IMR-90 (cell line): ENCODE measurements at regions not wholly inside any gene's neighbourhood (a gene's known extent, or its start where the extent isn't known, plus 50 kb on each side); places are given as distances from the start of the nearest gene placed in this dataset.

Source experiments
- ATAC-seq: fragments of 200-7000 bp; cut with Tn5 transposase; 2 replicates; pipeline ENCODE4 v1.9.1; 2020; ENCODE audit warnings: low read depth, mild to moderate bottlenecking, moderate library complexity
- BruUV-seq: library from RNA; stranded (reverse); fragments of 400-500 nt; replicated peaks from 2 replicates; lab custom pipeline; 2021; lab: Mats Ljungman, UMichigan
- CTCF ChIA-PET: fragments of 300-600 bp; formaldehyde crosslinking; extraction: SDS; loops from one replicate; lab custom pipeline; 2021; ENCODE audit warnings: antibody characterized with exemption; lab: Yijun Ruan, JAX
- POLR2A ChIA-PET: fragments of 300-600 bp; sonication (Branson Sonifier 250); formaldehyde crosslinking; loops from one replicate; lab custom pipeline; 2022; ENCODE audit warnings: antibody characterized with exemption; ENCODE audit not compliant: unreplicated experiment; lab: Charles Lee
- DNase-seq: peaks from one replicate; pipeline ENCODE4 v3.0.0; 2013
- H2AFZ ChIP-seq: replicated peaks from 2 replicates; pipeline ENCODE3; 2013; ENCODE audit warnings: low read length, mild to moderate bottlenecking; ENCODE audit not compliant: poor library complexity
- H2AK5ac ChIP-seq: 2 replicates; pipeline ENCODE4 v1.6.1; 2013; ENCODE audit warnings: low read depth, low read length, inconsistent platforms
- H2AK9ac ChIP-seq: replicated peaks from 2 replicates; pipeline ENCODE3; 2013; ENCODE audit warnings: mild to moderate bottlenecking, low read depth, low read length, moderate library complexity; ENCODE audit not compliant: poor library complexity
- H2BK120ac ChIP-seq: 2 replicates; pipeline ENCODE4 v1.6.1; 2013; ENCODE audit warnings: low read depth, low read length, inconsistent platforms
- H2BK15ac ChIP-seq: 3 replicates; pipeline ENCODE4 v1.6.1; 2013; ENCODE audit warnings: low read depth, low read length, inconsistent platforms
- H2BK20ac ChIP-seq: 2 replicates; pipeline ENCODE4 v1.6.1; 2013; ENCODE audit warnings: low read depth, mild to moderate bottlenecking, inconsistent platforms, low read length, moderate library complexity
- H2BK5ac ChIP-seq: 2 replicates; pipeline ENCODE4 v1.6.1; 2013; ENCODE audit warnings: mild to moderate bottlenecking, low read depth, low read length, inconsistent platforms; ENCODE audit not compliant: poor library complexity, severe bottlenecking
- H3K14ac ChIP-seq: replicated peaks from 2 replicates; pipeline ENCODE4 v1.6.1; 2013; ENCODE audit warnings: low read depth, low read length, inconsistent platforms
- H3K18ac ChIP-seq: 2 replicates; pipeline ENCODE4 v1.6.1; 2013; ENCODE audit warnings: low read depth, low read length, control low read depth
- H3K23ac ChIP-seq: 2 replicates; pipeline ENCODE4 v1.6.1; 2013; ENCODE audit warnings: low read depth, low read length, inconsistent platforms
- H3K27ac ChIP-seq: 2 replicates; pipeline ENCODE4 v1.5.1; 2013; ENCODE audit warnings: mild to moderate bottlenecking, control low read depth, low read length; ENCODE audit not compliant: insufficient read depth
- H3K27me3 ChIP-seq: 2 replicates; pipeline ENCODE4 v1.6.1; 2013; ENCODE audit warnings: low read length; ENCODE audit not compliant: control insufficient read depth, insufficient read depth
- H3K36me3 ChIP-seq: 2 replicates; pipeline ENCODE4 v1.6.1; 2013; ENCODE audit warnings: low read length, mixed read lengths; ENCODE audit not compliant: control insufficient read depth, insufficient read depth
- H3K4ac ChIP-seq: 2 replicates; pipeline ENCODE4 v1.6.1; 2013; ENCODE audit warnings: low read depth, low read length, inconsistent platforms
- H3K4me1 ChIP-seq: 2 replicates; pipeline ENCODE4 v1.6.1; 2013; ENCODE audit warnings: low read length, mixed read lengths; ENCODE audit not compliant: control insufficient read depth, insufficient read depth
- H3K4me2 ChIP-seq: 2 replicates; pipeline ENCODE4 v1.6.1; 2013; ENCODE audit warnings: low read depth, mild to moderate bottlenecking, control low read depth, low read length, moderate library complexity
- H3K4me3 ChIP-seq: 2 replicates; pipeline ENCODE4 v1.5.1; 2013; ENCODE audit warnings: low read depth, mild to moderate bottlenecking, control low read depth, low read length, moderate library complexity; ENCODE audit not compliant: insufficient read depth
- H3K56ac ChIP-seq: 2 replicates; pipeline ENCODE4 v1.6.1; 2013; ENCODE audit warnings: low read length, inconsistent platforms; ENCODE audit not compliant: insufficient read depth; ENCODE audit errors: extremely low read depth
- H3K79me1 ChIP-seq, 2 experiments: 2 replicates each; pipeline ENCODE4 v1.6.1; 2013; ENCODE audit warnings: low read length in 2 of 2, inconsistent platforms in 1 of 2, low read depth in 1 of 2
- H3K9ac ChIP-seq: 2 replicates; pipeline ENCODE4 v1.6.1; 2013; ENCODE audit warnings: low read depth, low read length, control low read depth
- H3K9me1 ChIP-seq: 2 replicates; pipeline ENCODE4 v1.6.1; 2013; ENCODE audit warnings: low read length, inconsistent platforms; ENCODE audit not compliant: insufficient read depth
- H3K9me3 ChIP-seq: 2 replicates; pipeline ENCODE4 v1.6.1; 2013; ENCODE audit warnings: low read length; ENCODE audit not compliant: control insufficient read depth, insufficient read depth
- H4K20me1 ChIP-seq: 2 replicates; pipeline ENCODE4 v1.6.1; 2013; ENCODE audit warnings: low read length, inconsistent platforms; ENCODE audit not compliant: insufficient read depth
- H4K5ac ChIP-seq: 2 replicates; pipeline ENCODE4 v1.6.1; 2013; ENCODE audit warnings: mild to moderate bottlenecking, low read depth, low read length, control low read depth
- H4K8ac ChIP-seq, 2 experiments: 2 replicates each; pipeline ENCODE4 v1.6.1; 2013; ENCODE audit warnings: low read depth in 2 of 2, low read length in 2 of 2, control low read depth in 1 of 2, inconsistent platforms in 1 of 2
- H4K91ac ChIP-seq: 2 replicates; pipeline ENCODE4 v1.6.1; 2013; ENCODE audit warnings: low read depth, low read length, inconsistent platforms; ENCODE audit not compliant: insufficient read depth
- BHLHE40 ChIP-seq: fragments of 150-350 bp; IDR thresholded peaks from 2 replicates; pipeline ENCODE4 v1.6.1; 2016; ENCODE audit warnings: mild to moderate bottlenecking, low read depth, low read length
- CEBPB ChIP-seq: IDR thresholded peaks from 2 replicates; pipeline ENCODE4 v1.6.1; 2012; ENCODE audit warnings: low read depth, low read length, improper control_type of control experiment
- CHD1 ChIP-seq: IDR thresholded peaks from 2 replicates; pipeline ENCODE4 v1.6.1; 2012; ENCODE audit warnings: low read depth, low read length, improper control_type of control experiment
- FOS ChIP-seq: fragments of 150-350 bp; IDR thresholded peaks from 2 replicates; pipeline ENCODE4 v1.6.1; 2016; ENCODE audit warnings: low read depth, low read length
- MAFK ChIP-seq: IDR thresholded peaks from 2 replicates; pipeline ENCODE4 v1.6.1; 2012; ENCODE audit warnings: low read depth, low read length, improper control_type of control experiment
- MAZ ChIP-seq: IDR thresholded peaks from 2 replicates; pipeline ENCODE4 v1.6.1; 2012; ENCODE audit warnings: low read depth, mild to moderate bottlenecking, low read length, improper control_type of control experiment, moderate library complexity, borderline replicate concordance
- MXI1 ChIP-seq: IDR thresholded peaks from 2 replicates; pipeline ENCODE4 v1.6.1; 2012; ENCODE audit warnings: low read depth, mild to moderate bottlenecking, low read length, moderate library complexity, borderline replicate concordance
- NFE2L2 ChIP-seq: fragments of 150-350 bp; IDR thresholded peaks from 2 replicates; pipeline ENCODE4 v1.6.1; 2016; ENCODE audit warnings: low read depth, mild to moderate bottlenecking, low read length
- POLR2A ChIP-seq: IDR thresholded peaks from 2 replicates; pipeline ENCODE4 v1.6.1; 2012; ENCODE audit warnings: mild to moderate bottlenecking, low read depth, low read length
- RAD21 ChIP-seq: IDR thresholded peaks from 2 replicates; pipeline ENCODE4 v1.6.1; 2012; ENCODE audit warnings: low read length, improper control_type of control experiment
- RCOR1 ChIP-seq: IDR thresholded peaks from 2 replicates; pipeline ENCODE4 v1.6.1; 2012; ENCODE audit warnings: mild to moderate bottlenecking, low read length, improper control_type of control experiment; ENCODE audit not compliant: insufficient replicate concordance
- RFX5 ChIP-seq: IDR thresholded peaks from 2 replicates; pipeline ENCODE4 v1.8.0; 2012; ENCODE audit warnings: low read depth, mild to moderate bottlenecking, low read length, moderate library complexity
- SMC3 ChIP-seq: fragments of 150-350 bp; IDR thresholded peaks from 2 replicates; pipeline ENCODE4 v1.6.1; 2016; ENCODE audit warnings: low read depth, mild to moderate bottlenecking, antibody characterized with exemption, low read length, moderate library complexity
- WGBS, 2 experiments: methylation state at CpG; one replicate each; pipeline versions ENCODE4 v1.1.5 to v1.1.7; 2013; ENCODE audit warnings: missing lambda C conversion rate in 2 of 2; ENCODE audit not compliant: insufficient read length in 1 of 2; ENCODE audit errors: extremely low coverage in 2 of 2; 5-methylcytosine and 5-hydroxymethylcytosine counted together
- dilution Hi-C: fragments of 300-500 bp; cut with HindIII; formaldehyde crosslinking; loops from one replicate; pipeline ENCODE4 v1.14.3; 2018; ENCODE audit warnings: low sequenced_read_pairs; ENCODE audit not compliant: unreplicated experiment
- in situ Hi-C: fragments of 300-500 bp; cut with MboI; formaldehyde crosslinking; loops from 3 replicates; pipeline ENCODE4 v1.14.3; 2019; ENCODE audit warnings: low sequenced_read_pairs, inconsistent platforms, mixed read lengths
- intact Hi-C: fragments of 100-400 bp; cut with micrococcal nuclease; formaldehyde crosslinking; loops from 2 replicates; pipeline ENCODE4 v1.10.0; 2022
- TF ChIP-seq, protein P1 (sequence below): fragments of 150-350 bp; IDR thresholded peaks from 2 replicates; pipeline ENCODE4 v1.6.1; 2016; ENCODE audit warnings: low read depth, mild to moderate bottlenecking, low read length, moderate library complexity, borderline replicate concordance
- TF ChIP-seq, protein P2 (sequence below): fragments of 150-350 bp; IDR thresholded peaks from 2 replicates; pipeline ENCODE4 v1.6.1; 2017; ENCODE audit warnings: mild to moderate bottlenecking, antibody characterized with exemption, low read length, low read depth
- TF ChIP-seq, protein P3 (sequence below): conservative IDR thresholded peaks from 2 replicates; pipeline ENCODE4 v1.5.1; 2012; ENCODE audit warnings: mild to moderate bottlenecking, low read depth, low read length, improper control_type of control experiment

DNA sequence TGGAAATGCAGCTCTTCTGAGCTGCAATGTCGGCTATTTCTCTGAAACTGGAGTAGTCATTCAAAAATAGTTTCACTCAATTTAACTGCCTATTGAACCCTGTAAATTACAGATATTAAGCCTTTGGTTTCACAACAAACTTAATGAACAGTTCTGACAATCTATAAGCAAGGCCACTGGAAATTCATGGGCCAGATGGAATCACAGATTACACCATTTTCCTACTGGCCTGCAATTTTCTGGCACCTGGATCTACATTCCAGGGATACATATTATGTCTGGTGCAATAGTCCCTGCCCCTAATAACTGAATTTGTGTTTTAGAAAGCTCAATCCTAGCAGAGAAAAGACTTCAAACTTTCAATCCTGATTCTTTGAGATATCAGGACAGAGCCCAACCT lies 551.7 kb downstream of the RNF144A start:
- Histone ChIP-seq H3K27me3 (no peaks in the 10 kb centered on the region), H2AK9ac (no peak overlapping the region), H2BK15ac (no peak overlapping the region), H4K91ac (no peak overlapping the region), H3K23ac (no peak overlapping the region), H3K4ac (no peak overlapping the region), H3K9me1 (no peaks in the 10 kb centered on the region), H3K9ac (no peak overlapping the region), H2AFZ (no peak overlapping the region), H3K36me3 (no peaks in the 10 kb centered on the region), H3K56ac (no peak overlapping the region), H3K27ac (no peak overlapping the region), H3K9me3 (peaks cover 2% of the 10 kb centered on the region; the same call in 1 of the 2 replicates), H4K20me1 (no peaks in the 10 kb centered on the region), H2AK5ac (no peak overlapping the region), H4K5ac (no peak overlapping the region), H2BK120ac (no peak overlapping the region), H2BK20ac (no peak overlapping the region), H3K14ac (no peak overlapping the region), H4K8ac (no peak overlapping the region), H3K4me3 (no peak overlapping the region), H3K79me1 (no peaks in the 10 kb centered on the region), H3K18ac (no peak overlapping the region), H3K4me1 (no peaks in the 10 kb centered on the region), H2BK5ac (no peak overlapping the region), H3K4me2 (no peak overlapping the region)
- TF ChIP-seq NFE2L2 (no peak), FOS (no peak), BHLHE40 (no peak), MAZ (no peak), RCOR1 (no peak), RFX5 (no peak), MXI1 (no peak), CHD1 (no peak), POLR2A (no peak), MAFK (no peak), RAD21 (no peak), SMC3 (no peak), CEBPB (no peak)
- TF ChIP-seq, protein P1, sequence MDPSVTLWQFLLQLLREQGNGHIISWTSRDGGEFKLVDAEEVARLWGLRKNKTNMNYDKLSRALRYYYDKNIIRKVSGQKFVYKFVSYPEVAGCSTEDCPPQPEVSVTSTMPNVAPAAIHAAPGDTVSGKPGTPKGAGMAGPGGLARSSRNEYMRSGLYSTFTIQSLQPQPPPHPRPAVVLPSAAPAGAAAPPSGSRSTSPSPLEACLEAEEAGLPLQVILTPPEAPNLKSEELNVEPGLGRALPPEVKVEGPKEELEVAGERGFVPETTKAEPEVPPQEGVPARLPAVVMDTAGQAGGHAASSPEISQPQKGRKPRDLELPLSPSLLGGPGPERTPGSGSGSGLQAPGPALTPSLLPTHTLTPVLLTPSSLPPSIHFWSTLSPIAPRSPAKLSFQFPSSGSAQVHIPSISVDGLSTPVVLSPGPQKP = no peak
- TF ChIP-seq, protein P2, sequence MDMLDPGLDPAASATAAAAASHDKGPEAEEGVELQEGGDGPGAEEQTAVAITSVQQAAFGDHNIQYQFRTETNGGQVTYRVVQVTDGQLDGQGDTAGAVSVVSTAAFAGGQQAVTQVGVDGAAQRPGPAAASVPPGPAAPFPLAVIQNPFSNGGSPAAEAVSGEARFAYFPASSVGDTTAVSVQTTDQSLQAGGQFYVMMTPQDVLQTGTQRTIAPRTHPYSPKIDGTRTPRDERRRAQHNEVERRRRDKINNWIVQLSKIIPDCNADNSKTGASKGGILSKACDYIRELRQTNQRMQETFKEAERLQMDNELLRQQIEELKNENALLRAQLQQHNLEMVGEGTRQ = no peak
- TF ChIP-seq, protein P3, sequence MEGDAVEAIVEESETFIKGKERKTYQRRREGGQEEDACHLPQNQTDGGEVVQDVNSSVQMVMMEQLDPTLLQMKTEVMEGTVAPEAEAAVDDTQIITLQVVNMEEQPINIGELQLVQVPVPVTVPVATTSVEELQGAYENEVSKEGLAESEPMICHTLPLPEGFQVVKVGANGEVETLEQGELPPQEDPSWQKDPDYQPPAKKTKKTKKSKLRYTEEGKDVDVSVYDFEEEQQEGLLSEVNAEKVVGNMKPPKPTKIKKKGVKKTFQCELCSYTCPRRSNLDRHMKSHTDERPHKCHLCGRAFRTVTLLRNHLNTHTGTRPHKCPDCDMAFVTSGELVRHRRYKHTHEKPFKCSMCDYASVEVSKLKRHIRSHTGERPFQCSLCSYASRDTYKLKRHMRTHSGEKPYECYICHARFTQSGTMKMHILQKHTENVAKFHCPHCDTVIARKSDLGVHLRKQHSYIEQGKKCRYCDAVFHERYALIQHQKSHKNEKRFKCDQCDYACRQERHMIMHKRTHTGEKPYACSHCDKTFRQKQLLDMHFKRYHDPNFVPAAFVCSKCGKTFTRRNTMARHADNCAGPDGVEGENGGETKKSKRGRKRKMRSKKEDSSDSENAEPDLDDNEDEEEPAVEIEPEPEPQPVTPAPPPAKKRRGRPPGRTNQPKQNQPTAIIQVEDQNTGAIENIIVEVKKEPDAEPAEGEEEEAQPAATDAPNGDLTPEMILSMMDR = no peak
- no TSS peak for BruUV-seq
- intact Hi-C loops (no loop called here), in situ Hi-C loops (no loop called here), dilution Hi-C loops (no loop called here)
- no CpG with 5 or more reads among the region's 1 CpG for WGBS, 2 experiments
- POLR2A ChIA-PET = no interaction called here
- CTCF ChIA-PET = no interaction called here
- DNase-seq = no peak
- no peak for ATAC-seq
